HepG2 (cell line): ENCODE measurements at regions not wholly inside any gene's neighbourhood (a gene's known extent, or its start where the extent isn't known, plus 50 kb on each side); places are given as distances from the start of the nearest gene placed in this dataset.

Source experiments
- ATAC-seq: fragments of 200-7000 bp; cut with Tn5 transposase; 3 replicates; pipeline ENCODE4 v1.9.1; 2020; ENCODE audit warnings: mild to moderate bottlenecking, moderate library complexity
- BruUV-seq: library from RNA; stranded (reverse); fragments of 400-500 nt; replicated peaks from 2 replicates; lab custom pipeline; 2021; lab: Mats Ljungman, UMichigan
- CTCF ChIA-PET: fragments of 300-600 bp; formaldehyde crosslinking; extraction: SDS; loops from one replicate; lab custom pipeline; 2021; ENCODE audit warnings: low total read pairs, inconsistent platforms, low intra/inter-chr PET ratio; lab: Yijun Ruan, JAX
- POLR2A ChIA-PET: fragments of 350-600 bp; sonication (Branson Sonifier 250); formaldehyde crosslinking; loops from one replicate; lab custom pipeline; 2020; ENCODE audit warnings: antibody characterized with exemption, inconsistent platforms; lab: Yijun Ruan, JAX
- DNase-seq: peaks from one replicate; pipeline ENCODE4 v3.0.0-alpha.2; 2015; ENCODE audit warnings: low spot score
- FAIRE-seq: peaks from 3 replicates; lab custom pipeline; 2011; peaks lifted over from hg19 to GRCh38; lab: Jason Lieb, UNC
- H2AFZ ChIP-seq: one replicate; pipeline ENCODE4 v1.6.1; 2011; ENCODE audit warnings: low read length, inconsistent platforms
- H3K27ac ChIP-seq: fragments of 300-600 bp; 3 replicates; pipeline ENCODE4 v1.8.0; 2011; ENCODE audit warnings: mixed run types, mild to moderate bottlenecking, mixed read lengths, low read length, inconsistent platforms; ENCODE audit not compliant: insufficient read depth; ENCODE audit errors: extremely low read length
- H3K27me3 ChIP-seq, 2 experiments: fragments of 200-600 bp in 1 of 2; 2 replicates in 1 of 2; 3 replicates in 1 of 2; pipeline versions ENCODE4 v1.6.0 to v1.8.0; 2011; ENCODE audit warnings: low read length in 2 of 2, mild to moderate bottlenecking in 2 of 2, moderate library complexity in 2 of 2, inconsistent platforms in 1 of 2; ENCODE audit not compliant: insufficient read depth in 2 of 2, control insufficient read depth in 1 of 2
- H3K36me3 ChIP-seq, 2 experiments: fragments of 200-600 bp in 1 of 2; replicated peaks in 1 of 2; 2 replicates in 1 of 2; 3 replicates in 1 of 2; pipeline versions ENCODE4 v1.5.1 to v1.8.0; 2011; ENCODE audit warnings: low read length in 2 of 2, inconsistent platforms in 1 of 2; ENCODE audit not compliant: insufficient read depth in 2 of 2, control insufficient read depth in 1 of 2
- H3K4me1 ChIP-seq: 2 replicates; pipeline ENCODE4 v1.5.1; 2012; ENCODE audit warnings: low read length, inconsistent platforms; ENCODE audit not compliant: insufficient read depth
- H3K4me2 ChIP-seq: 2 replicates; pipeline ENCODE4 v1.6.0; 2011; ENCODE audit warnings: low read depth, low read length, inconsistent platforms
- H3K4me3 ChIP-seq, 3 experiments: fragments of 200-600 bp in 1 of 3; sonication (generic), shearing (Covaris generic) in 1 of 3; replicated peaks in 1 of 3; 2 replicates each; pipeline ENCODE4 v1.5.1; 2011 to 2016; ENCODE audit warnings: low read length in 3 of 3, inconsistent platforms in 2 of 3, low read depth in 2 of 3, mild to moderate bottlenecking in 2 of 3, control low read depth in 1 of 3, mixed read lengths in 1 of 3; ENCODE audit not compliant: insufficient read depth in 1 of 3
- H3K79me2 ChIP-seq: one replicate; pipeline ENCODE4 v1.6.1; 2011; ENCODE audit warnings: low read length, inconsistent platforms; ENCODE audit not compliant: insufficient read depth
- H3K9ac ChIP-seq: 2 replicates; pipeline ENCODE4 v1.6.0; 2011; ENCODE audit warnings: mild to moderate bottlenecking, low read depth, low read length, inconsistent platforms; ENCODE audit not compliant: insufficient read depth
- H3K9me3 ChIP-seq: 2 replicates; pipeline ENCODE4 v1.5.1; 2012; ENCODE audit warnings: mild to moderate bottlenecking, low read length
- H4K20me1 ChIP-seq: 2 replicates; pipeline ENCODE4 v1.6.0; 2011; ENCODE audit warnings: inconsistent platforms, mild to moderate bottlenecking, low read length, moderate library complexity; ENCODE audit not compliant: insufficient read depth
- ARNT ChIP-seq: fragments of 450-650 bp; IDR thresholded peaks from 2 replicates; pipeline ENCODE4 v1.6.1; 2017
- ARNTL ChIP-seq: sonication (generic); formaldehyde crosslinking; IDR thresholded peaks from 2 replicates; pipeline ENCODE4 v1.4.0; 2020; ENCODE audit warnings: mild to moderate bottlenecking, missing genetic modification reagents
- GPBP1L1 ChIP-seq: sonication (generic); formaldehyde crosslinking; IDR thresholded peaks from 2 replicates; pipeline ENCODE4 v1.5.0; 2020; ENCODE audit warnings: mild to moderate bottlenecking, missing genetic modification reagents
- GPN1 ChIP-seq: sonication (generic); formaldehyde crosslinking; IDR thresholded peaks from 2 replicates; pipeline ENCODE4 v1.5.1; 2020; ENCODE audit warnings: missing genetic modification reagents, borderline replicate concordance
- KDM4B ChIP-seq: sonication (generic); formaldehyde crosslinking; IDR thresholded peaks from 2 replicates; pipeline ENCODE4 v1.4.0; 2020; ENCODE audit warnings: missing genetic modification reagents
- KLF13 ChIP-seq: sonication (generic); formaldehyde crosslinking; IDR thresholded peaks from 2 replicates; pipeline ENCODE4 v1.4.0; 2020; ENCODE audit warnings: mild to moderate bottlenecking, missing genetic modification reagents
- KLF6 ChIP-seq: IDR thresholded peaks from 2 replicates; pipeline ENCODE4 v1.8.0; 2016; ENCODE audit warnings: missing biosample characterization, missing genetic modification reagents
- MTF2 ChIP-seq: sonication (generic); formaldehyde crosslinking; IDR thresholded peaks from 2 replicates; pipeline ENCODE4 v1.5.0; 2020; ENCODE audit warnings: missing genetic modification reagents, borderline replicate concordance
- MYPOP ChIP-seq: sonication (generic); formaldehyde crosslinking; IDR thresholded peaks from 2 replicates; pipeline ENCODE4 v1.8.1; 2023; ENCODE audit warnings: mild to moderate bottlenecking, moderate library complexity, missing genetic modification reagents
- RBFOX2 ChIP-seq: fragments of 200-400 bp; formaldehyde crosslinking; IDR thresholded peaks from 2 replicates; pipeline ENCODE4 v1.6.1; 2017; ENCODE audit warnings: low read depth, mild to moderate bottlenecking, low read length
- ZNF142 ChIP-seq: sonication (generic); formaldehyde crosslinking; IDR thresholded peaks from 2 replicates; pipeline ENCODE4 v1.4.0; 2020; ENCODE audit warnings: missing genetic modification reagents
- ZNF3 ChIP-seq: IDR thresholded peaks from 2 replicates; pipeline ENCODE4 v1.7.0; 2017; ENCODE audit warnings: inconsistent platforms
- ZNF496 ChIP-seq: sonication (generic); formaldehyde crosslinking; IDR thresholded peaks from 2 replicates; pipeline ENCODE4 v1.8.1; 2023; ENCODE audit warnings: mild to moderate bottlenecking, moderate library complexity, missing genetic modification reagents; ENCODE audit not compliant: insufficient replicate concordance
- ZNF556 ChIP-seq: sonication (generic); formaldehyde crosslinking; IDR thresholded peaks from 2 replicates; pipeline ENCODE4 v1.4.0; 2020; ENCODE audit warnings: mild to moderate bottlenecking, missing genetic modification reagents, borderline replicate concordance
- ZNF563 ChIP-seq: sonication (generic); formaldehyde crosslinking; IDR thresholded peaks from 2 replicates; pipeline ENCODE4 v1.8.0; 2022; ENCODE audit warnings: mild to moderate bottlenecking, moderate library complexity, missing genetic modification reagents
- ZNF670 ChIP-seq: sonication (generic); formaldehyde crosslinking; IDR thresholded peaks from 2 replicates; pipeline ENCODE4 v1.8.0; 2022; ENCODE audit warnings: mild to moderate bottlenecking, missing genetic modification reagents, borderline replicate concordance
- WGBS: methylation state at CpG from one replicate; pipeline ENCODE4 v1.1.6; 2017; ENCODE audit warnings: low lambda C conversion rate; 5-methylcytosine and 5-hydroxymethylcytosine counted together
- in situ Hi-C: cut with HindIII; loops from 2 replicates; pipeline ENCODE4 v1.10.0; 2017; ENCODE audit warnings: low pct_unique_long_range_greater_than_20kb; ENCODE audit not compliant: extremely low pct_ligation_motif_present
- intact Hi-C: fragments of 100-400 bp; cut with micrococcal nuclease; formaldehyde crosslinking; loops from one replicate; pipeline ENCODE4 v1.10.0; 2022; ENCODE audit not compliant: unreplicated experiment

GRCh38 chr2:43005245-43005974 lies 213.0 kb upstream of the HAAO start:
- peak overlapping the region; percentile 57 for H3K9ac ChIP-seq
- peak overlapping the region; percentile 95 for H3K4me2 ChIP-seq
- intact Hi-C loops (loop anchor here (1.0 to 2.0 kb wide), 3 partner anchors 13 to 26 kb away; no protein-coding TSS in a partner anchor), in situ Hi-C loops (no loop called here)
- peak overlapping the region; percentile 27 to 67 (median 39); a peak in 5 of 6 replicates for H3K4me3 ChIP-seq
- ATAC-seq (peak; percentile 96), FAIRE-seq (peak; percentile 97), DNase-seq (peak; percentile 99)
- H3K27me3 ChIP-seq: no peaks in the 10 kb centered on the region
- no peaks in the 10 kb centered on the region for H3K79me2 ChIP-seq
- BruUV-seq: no TSS peak
- H3K27ac ChIP-seq: peak overlapping the region; percentile 75
- peaks cover 85% of the 10 kb centered on the region for H3K4me1 ChIP-seq
- H3K36me3 ChIP-seq: no peaks in the 10 kb centered on the region
- ChIA-PET POLR2A (interaction anchor here (0.9 to 24.4 kb wide), 28 partner anchors 9 to 590 kb away, joined by 3 to 555 read pairs (median 4); partner anchors contain the start of genes THADA and ZFP36L2), CTCF (interaction anchor here (0.6 kb wide), 1 partner anchor 143 kb away, joined by 3 read pairs; no protein-coding TSS in a partner anchor)
- no peak overlapping the region for H2AFZ ChIP-seq
- WGBS: 5% methylated on average over 13 of the region's 15 CpGs
- H4K20me1 ChIP-seq: no peaks in the 10 kb centered on the region
- peaks cover 7% of the 10 kb centered on the region; the same call in 1 of the 2 replicates for H3K9me3 ChIP-seq
- TF ChIP-seq ZNF563 (CRISPR knock-in tag): peak; percentile 61; the same call in 1 of the 2 replicates
- TF ChIP-seq ZNF496 (CRISPR knock-in tag): no peak
- no peak; the same call in none of the 2 replicates for TF ChIP-seq KLF6
- TF ChIP-seq KLF13: no peak
- TF ChIP-seq ZNF556 (CRISPR knock-in tag): peak; percentile 64; the same call in 1 of the 2 replicates
- TF ChIP-seq GPBP1L1: no peak
- no peak; the same call in 1 of the 2 replicates for TF ChIP-seq KDM4B (CRISPR knock-in tag)
- TF ChIP-seq ARNTL (CRISPR knock-in tag): peak; percentile 64; the same call in 1 of the 2 replicates
- TF ChIP-seq ZNF670 (CRISPR knock-in tag): peak; percentile 18; the same call in 1 of the 2 replicates
- 0 out of 2 replicates have a peak, but pooled peaks have one; percentile 57 for TF ChIP-seq ZNF3
- no peak for TF ChIP-seq MTF2 (CRISPR knock-in tag)
- 0 out of 2 replicates have a peak, but pooled peaks have one; percentile 78 for TF ChIP-seq ZNF142 (CRISPR knock-in tag)
- TF ChIP-seq RBFOX2: peak; percentile 73
- TF ChIP-seq GPN1: no peak
- TF ChIP-seq MYPOP: no peak
- no peak for TF ChIP-seq ARNT
